PC-3 (cell line): ENCODE measurements at regions not wholly inside any gene's neighbourhood (a gene's known extent, or its start where the extent isn't known, plus 50 kb on each side); places are given as distances from the start of the nearest gene placed in this dataset.

Experiments
- ATAC-seq: fragments of 200-7000 bp; cut with Tn5 transposase; 2 replicates; pipeline ENCODE4 v1.9.1; 2020; ENCODE audit warnings: mild to moderate bottlenecking, moderate library complexity
- BruUV-seq: library from RNA; stranded (reverse); fragments of 400-500 nt; replicated peaks from 2 replicates; lab custom pipeline; 2021; lab: Mats Ljungman, UMichigan
- CTCF ChIA-PET: fragments of 300-600 bp; sonication (Branson Sonifier 250); formaldehyde crosslinking; loops from one replicate; lab custom pipeline; 2022; ENCODE audit warnings: antibody characterized with exemption; lab: Charles Lee
- POLR2A ChIA-PET: fragments of 300-600 bp; sonication (Branson Sonifier 250); formaldehyde crosslinking; loops from one replicate; lab custom pipeline; 2022; ENCODE audit warnings: antibody characterized with exemption; ENCODE audit not compliant: unreplicated experiment; lab: Charles Lee
- DNase-seq: peaks from one replicate; pipeline ENCODE4 v3.0.0-alpha.2; 2015
- H2AFZ ChIP-seq: fragments of 300-600 bp; sonication (generic); 2 replicates; pipeline ENCODE4 v1.6.0; 2016; ENCODE audit warnings: antibody characterized with exemption, low read length
- H3F3A ChIP-seq: fragments of 300-600 bp; sonication (generic); one replicate; pipeline ENCODE4 v1.6.0; 2017; ENCODE audit warnings: antibody characterized with exemption, low read length, control low read depth, mild to moderate bottlenecking; ENCODE audit not compliant: unreplicated experiment
- H3K27ac ChIP-seq: fragments of 300-600 bp; sonication (generic); 2 replicates; pipeline ENCODE4 v1.5.1; 2016; ENCODE audit warnings: mild to moderate bottlenecking, low read length
- H3K27me3 ChIP-seq: fragments of 300-600 bp; sonication (generic); 2 replicates; pipeline ENCODE4 v1.6.1; 2016; ENCODE audit warnings: low read length, mixed read lengths
- H3K36me3 ChIP-seq: fragments of 300-600 bp; sonication (generic); 2 replicates; pipeline ENCODE4 v1.6.1; 2016; ENCODE audit warnings: low read depth, mixed run types, low read length, mixed read lengths
- H3K4me1 ChIP-seq: fragments of 300-600 bp; sonication (generic); 2 replicates; pipeline ENCODE4 v1.5.1; 2016; ENCODE audit warnings: low read length; ENCODE audit not compliant: insufficient read depth
- H3K4me2 ChIP-seq: fragments of 300-600 bp; sonication (generic); 2 replicates; pipeline ENCODE4 v1.6.0; 2016; ENCODE audit warnings: low read length
- H3K4me3 ChIP-seq: fragments of 300-600 bp; sonication (generic); 2 replicates; pipeline ENCODE4 v1.5.1; 2016; ENCODE audit warnings: mild to moderate bottlenecking, low read length, mixed read lengths
- H3K79me2 ChIP-seq: fragments of 300-600 bp; sonication (generic); 2 replicates; pipeline ENCODE4 v1.6.1; 2017; ENCODE audit warnings: low read length, mixed read lengths
- H3K9ac ChIP-seq: fragments of 300-600 bp; sonication (generic); 2 replicates; pipeline ENCODE4 v1.6.0; 2016; ENCODE audit warnings: mild to moderate bottlenecking, low read length
- H3K9me2 ChIP-seq: fragments of 300-600 bp; sonication (generic); replicated peaks from 2 replicates; pipeline ENCODE4 v1.6.1; 2016; ENCODE audit warnings: mixed run types, low read length, mixed read lengths
- H3K9me3 ChIP-seq: fragments of 300-600 bp; sonication (generic); 2 replicates; pipeline ENCODE4 v1.6.1; 2016; ENCODE audit warnings: low read length, mixed read lengths
- H4K20me1 ChIP-seq: fragments of 300-600 bp; sonication (generic); 2 replicates; pipeline ENCODE4 v1.6.1; 2016; ENCODE audit warnings: low read length, mixed read lengths
- EZH2 ChIP-seq: fragments of 300-600 bp; sonication (generic); IDR thresholded peaks from one replicate; pipeline ENCODE4 v1.6.1; 2017; ENCODE audit warnings: antibody characterized with exemption, mild to moderate bottlenecking, low read length; ENCODE audit not compliant: unreplicated experiment
- EZH2phosphoT487 ChIP-seq: fragments of 300-600 bp; sonication (generic); IDR thresholded peaks from 2 replicates; pipeline ENCODE4 v1.6.1; 2018; ENCODE audit warnings: mild to moderate bottlenecking, antibody characterized with exemption, low read length, borderline replicate concordance
- intact Hi-C: fragments of 100-400 bp; cut with micrococcal nuclease; formaldehyde crosslinking; loops from 2 replicates; pipeline ENCODE4 v1.9.0; 2023
- TF ChIP-seq, protein P1 (sequence below): fragments of 300-600 bp; sonication (generic); conservative IDR thresholded peaks from 2 replicates; pipeline ENCODE4 v1.5.1; 2017; ENCODE audit warnings: antibody characterized with exemption, low read depth, mild to moderate bottlenecking, low read length

DNA sequence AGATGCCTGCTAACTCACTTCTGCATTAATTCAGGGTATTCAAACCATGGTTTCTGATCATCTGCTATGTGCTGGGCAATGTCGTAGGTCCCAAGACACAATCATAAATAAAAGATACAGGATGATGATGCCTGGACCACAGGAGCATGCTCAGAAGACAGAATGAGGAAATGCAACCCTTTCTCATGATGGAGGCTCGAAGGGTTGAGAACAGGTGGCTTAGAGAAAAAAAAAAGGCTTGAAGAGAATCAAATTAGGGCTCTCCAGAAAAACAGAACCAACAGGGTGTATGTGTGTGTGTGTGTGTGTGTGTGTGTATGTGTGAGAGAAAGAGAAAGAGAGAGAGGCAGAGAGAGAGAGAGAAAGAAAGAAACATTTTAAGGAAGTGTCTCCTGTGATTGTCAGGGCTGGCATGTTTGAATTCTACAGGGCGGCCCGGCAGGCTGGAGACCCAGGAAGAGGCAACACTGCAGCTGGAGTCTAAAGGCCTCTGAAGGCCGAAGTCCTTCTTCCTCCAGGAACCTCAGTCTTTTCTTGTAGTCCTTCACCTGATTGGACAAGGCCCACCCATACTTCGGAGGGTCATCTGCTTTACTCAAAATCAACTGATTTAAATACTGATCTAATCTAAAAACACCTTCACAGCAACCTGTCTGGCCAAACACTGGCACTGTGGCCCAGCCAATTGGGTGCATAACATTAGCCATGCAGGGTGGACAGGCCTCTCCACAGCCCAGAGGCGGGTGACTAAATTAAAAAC, 143.8 kb downstream of the ERMARD start:
- intact Hi-C loops = no loop called here
- POLR2A ChIA-PET = no interaction called here
- TF ChIP-seq EZH2phosphoT487 = no peak
- TF ChIP-seq EZH2 = no peak
- TF ChIP-seq, protein P1, sequence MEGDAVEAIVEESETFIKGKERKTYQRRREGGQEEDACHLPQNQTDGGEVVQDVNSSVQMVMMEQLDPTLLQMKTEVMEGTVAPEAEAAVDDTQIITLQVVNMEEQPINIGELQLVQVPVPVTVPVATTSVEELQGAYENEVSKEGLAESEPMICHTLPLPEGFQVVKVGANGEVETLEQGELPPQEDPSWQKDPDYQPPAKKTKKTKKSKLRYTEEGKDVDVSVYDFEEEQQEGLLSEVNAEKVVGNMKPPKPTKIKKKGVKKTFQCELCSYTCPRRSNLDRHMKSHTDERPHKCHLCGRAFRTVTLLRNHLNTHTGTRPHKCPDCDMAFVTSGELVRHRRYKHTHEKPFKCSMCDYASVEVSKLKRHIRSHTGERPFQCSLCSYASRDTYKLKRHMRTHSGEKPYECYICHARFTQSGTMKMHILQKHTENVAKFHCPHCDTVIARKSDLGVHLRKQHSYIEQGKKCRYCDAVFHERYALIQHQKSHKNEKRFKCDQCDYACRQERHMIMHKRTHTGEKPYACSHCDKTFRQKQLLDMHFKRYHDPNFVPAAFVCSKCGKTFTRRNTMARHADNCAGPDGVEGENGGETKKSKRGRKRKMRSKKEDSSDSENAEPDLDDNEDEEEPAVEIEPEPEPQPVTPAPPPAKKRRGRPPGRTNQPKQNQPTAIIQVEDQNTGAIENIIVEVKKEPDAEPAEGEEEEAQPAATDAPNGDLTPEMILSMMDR = no peak

DNA sequence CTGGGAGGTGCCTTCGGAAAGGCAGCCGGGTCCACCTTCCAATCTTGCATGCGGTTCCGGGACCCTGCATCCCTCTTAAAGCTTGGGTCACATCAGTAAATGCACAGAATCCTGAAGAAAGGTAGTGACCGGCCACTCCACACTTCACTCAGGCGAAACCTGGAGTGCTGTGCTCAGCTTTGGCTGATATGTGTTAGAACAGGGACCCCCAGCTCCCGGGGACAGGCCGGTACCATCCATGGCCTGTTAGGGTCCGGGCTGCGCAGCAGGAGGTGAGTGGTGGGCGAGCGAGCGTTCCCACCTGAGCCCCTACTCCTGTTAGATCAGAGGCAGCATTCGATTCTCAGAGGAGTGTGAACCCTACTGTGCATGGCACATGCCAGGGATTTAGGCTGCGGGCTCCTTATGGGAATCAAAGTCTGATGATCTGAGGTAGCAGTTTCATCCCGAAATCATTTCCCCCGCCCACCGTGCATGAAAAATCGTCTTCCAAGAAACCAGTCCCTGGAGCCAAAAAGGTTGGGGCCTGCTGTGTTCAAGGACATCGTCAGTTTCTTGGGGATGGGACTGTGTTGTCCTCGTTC, 143.0 kb downstream of the ERMARD start:
- H3K9me2 ChIP-seq = no peaks in the 10 kb centered on the region
- H2AFZ ChIP-seq = no peak overlapping the region
- H3K9me3 ChIP-seq = no peaks in the 10 kb centered on the region
- ATAC-seq (no peak), DNase-seq (no peak)
- no peak overlapping the region for H3K4me2 ChIP-seq
- H3K27ac ChIP-seq = no peak overlapping the region
- no peaks in the 10 kb centered on the region for H3K4me1 ChIP-seq
- 0 out of 2 replicates have a peak, but pooled peaks cover 15% of the 10 kb centered on the region for H3K27me3 ChIP-seq
- BruUV-seq = no TSS peak
- TF ChIP-seq EZH2 (no peak), EZH2phosphoT487 (no peak)
- TF ChIP-seq, protein P1 = no peak
- H4K20me1 ChIP-seq = no peaks in the 10 kb centered on the region
- H3K9ac ChIP-seq = no peak overlapping the region
- CTCF ChIA-PET = no interaction called here
- POLR2A ChIA-PET = no interaction called here
- H3K79me2 ChIP-seq = no peaks in the 10 kb centered on the region
- intact Hi-C loops = no loop called here
- no peaks in the 10 kb centered on the region for H3F3A ChIP-seq
- H3K4me3 ChIP-seq = no peak overlapping the region
- no peaks in the 10 kb centered on the region for H3K36me3 ChIP-seq

More for the DNA sequence above, 143.8 kb downstream of the ERMARD start:
- Histone ChIP-seq H3K79me2 (no peaks in the 10 kb centered on the region), H2AFZ (no peak overlapping the region), H3K27ac (no peak overlapping the region), H3K9me3 (no peaks in the 10 kb centered on the region), H3F3A (no peaks in the 10 kb centered on the region), H3K4me2 (no peak overlapping the region), H3K9me2 (no peaks in the 10 kb centered on the region), H3K27me3 (0 out of 2 replicates have a peak, but pooled peaks cover 8% of the 10 kb centered on the region), H3K36me3 (no peaks in the 10 kb centered on the region), H3K9ac (no peak overlapping the region), H3K4me1 (no peaks in the 10 kb centered on the region), H4K20me1 (no peaks in the 10 kb centered on the region), H3K4me3 (no peak overlapping the region)
- no TSS peak for BruUV-seq
- CTCF ChIA-PET = no interaction called here
- DNase-seq (no peak), ATAC-seq (no peak)

DNA sequence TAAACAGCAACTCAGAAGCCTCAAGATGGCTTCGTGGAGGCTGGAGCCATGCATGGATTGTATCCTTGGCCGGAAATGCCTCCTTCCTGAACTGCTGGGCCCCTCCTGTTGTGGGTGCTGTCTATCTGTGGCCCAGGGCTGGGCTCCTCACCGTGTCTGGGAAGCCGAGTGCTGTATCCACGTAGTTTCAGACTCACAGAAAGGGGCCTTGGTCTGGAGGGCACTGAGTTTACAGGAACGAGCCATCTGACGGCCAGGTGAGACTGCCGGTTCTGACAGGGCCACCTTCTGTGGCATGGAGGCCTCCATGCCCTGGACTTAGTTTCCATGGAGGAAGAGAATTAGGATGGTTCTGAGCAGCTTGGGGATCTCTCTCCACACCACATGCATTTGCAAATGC, 142.2 kb downstream of the ERMARD start:
- no TSS peak for BruUV-seq
- POLR2A ChIA-PET = no interaction called here
- no peaks in the 10 kb centered on the region for H3K9me3 ChIP-seq
- H4K20me1 ChIP-seq = no peaks in the 10 kb centered on the region
- no peaks in the 10 kb centered on the region for H3K4me1 ChIP-seq
- no peaks in the 10 kb centered on the region for H3K36me3 ChIP-seq
- H3K27me3 ChIP-seq = 0 out of 2 replicates have a peak, but pooled peaks cover 20% of the 10 kb centered on the region
- DNase-seq (no peak), ATAC-seq (no peak)
- intact Hi-C loops = no loop called here
- no peak overlapping the region for H3K4me2 ChIP-seq
- no peaks in the 10 kb centered on the region for H3K79me2 ChIP-seq
- no peak overlapping the region for H2AFZ ChIP-seq
- no peak overlapping the region for H3K9ac ChIP-seq
- no peaks in the 10 kb centered on the region for H3F3A ChIP-seq
- no peak overlapping the region for H3K27ac ChIP-seq
- H3K9me2 ChIP-seq = no peaks in the 10 kb centered on the region
- CTCF ChIA-PET = no interaction called here
- H3K4me3 ChIP-seq = no peak overlapping the region
- TF ChIP-seq EZH2phosphoT487 (no peak), EZH2 (no peak)
- TF ChIP-seq, protein P1 = no peak
